ENCODE measurements at regions not wholly inside any gene's neighbourhood (a gene's known extent, or its start where the extent isn't known, plus 50 kb on each side); places are given as distances from the start of the nearest gene placed in this dataset.

DNA sequence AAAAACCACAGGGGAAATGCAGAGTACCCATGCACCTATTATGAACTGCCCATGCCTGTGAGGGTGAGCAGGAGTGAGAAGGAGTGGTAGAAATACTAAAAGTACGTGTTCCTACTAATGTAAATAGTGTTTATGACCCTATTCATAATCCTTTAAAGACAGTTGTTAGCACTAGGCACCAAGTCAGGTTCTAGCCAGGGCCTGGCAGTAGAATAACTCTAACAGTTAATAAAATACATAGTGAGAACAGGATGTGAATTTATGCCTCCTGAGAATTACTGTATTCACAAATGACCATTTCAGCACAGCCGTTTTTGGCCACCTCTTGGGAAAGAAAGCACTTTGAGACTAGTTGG lies 103.2 kb upstream of the TARS1 start:
- H3K27me3 Mint-ChIP-seq (ENCODE audit: insufficient read depth), result no peaks in the 10 kb centered on the region
- no peaks in the 10 kb centered on the region for H3K36me3 Mint-ChIP-seq (ENCODE audit: low read depth)
- H3K9me3 Mint-ChIP-seq, result peaks cover 6% of the 10 kb centered on the region
- H3K4me3 Mint-ChIP-seq, result no peak overlapping the region
- no peak for DNase-seq (ENCODE audit: low spot score)
- no peaks in the 10 kb centered on the region for H3K4me1 Mint-ChIP-seq (ENCODE audit: low read depth)
- H3K27ac Mint-ChIP-seq, result no peak overlapping the region
- intact Hi-C loops (cut with micrococcal nuclease), result no loop called here

DNA sequence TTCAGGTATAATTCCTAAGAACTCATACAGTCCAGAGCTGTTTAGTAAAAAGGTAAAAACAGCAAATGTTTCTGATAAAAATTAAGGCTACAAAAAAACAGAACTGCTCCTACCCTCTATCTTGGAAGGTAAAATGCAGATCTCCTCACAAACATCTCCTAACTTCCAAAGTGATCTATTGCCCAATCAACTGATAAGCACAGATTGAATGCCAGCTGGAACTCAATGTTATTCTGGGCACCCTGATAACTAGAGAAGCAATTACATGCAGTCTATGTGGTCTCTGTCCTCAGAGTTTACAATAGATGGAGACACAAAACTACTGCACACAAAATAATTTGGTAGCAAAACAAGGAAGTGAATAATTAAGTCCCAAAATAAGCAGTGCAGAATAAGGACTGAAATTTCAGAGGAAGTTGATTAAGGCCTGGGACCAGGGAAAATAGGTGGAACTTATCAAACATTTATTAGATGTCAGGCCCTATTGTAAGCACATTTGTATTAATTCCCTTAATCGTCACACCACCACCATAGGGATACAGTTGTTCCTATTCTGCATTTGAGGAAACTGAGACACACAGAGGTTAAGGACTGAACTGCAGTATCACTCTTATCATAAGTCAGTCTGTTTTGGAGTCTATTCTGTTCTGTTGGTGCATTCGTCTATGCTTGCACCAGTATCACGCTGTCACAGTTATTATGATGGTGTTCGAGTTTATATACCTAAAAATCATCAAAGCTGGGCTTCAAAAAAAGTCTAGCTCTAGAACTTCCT lies 102.2 kb upstream of the TARS1 start:
- intact Hi-C loops (cut with micrococcal nuclease), result no loop called here
- H3K36me3 Mint-ChIP-seq (ENCODE audit: low read depth), result no peaks in the 10 kb centered on the region
- H3K27me3 Mint-ChIP-seq (ENCODE audit: insufficient read depth), result peaks cover 1% of the 10 kb centered on the region
- H3K9me3 Mint-ChIP-seq, result peaks cover 10% of the 10 kb centered on the region
- H3K4me1 Mint-ChIP-seq (ENCODE audit: low read depth), result no peaks in the 10 kb centered on the region
- H3K27ac Mint-ChIP-seq, result no peak overlapping the region
- DNase-seq (ENCODE audit: low spot score), result no peak
- no peak overlapping the region for H3K4me3 Mint-ChIP-seq

DNA sequence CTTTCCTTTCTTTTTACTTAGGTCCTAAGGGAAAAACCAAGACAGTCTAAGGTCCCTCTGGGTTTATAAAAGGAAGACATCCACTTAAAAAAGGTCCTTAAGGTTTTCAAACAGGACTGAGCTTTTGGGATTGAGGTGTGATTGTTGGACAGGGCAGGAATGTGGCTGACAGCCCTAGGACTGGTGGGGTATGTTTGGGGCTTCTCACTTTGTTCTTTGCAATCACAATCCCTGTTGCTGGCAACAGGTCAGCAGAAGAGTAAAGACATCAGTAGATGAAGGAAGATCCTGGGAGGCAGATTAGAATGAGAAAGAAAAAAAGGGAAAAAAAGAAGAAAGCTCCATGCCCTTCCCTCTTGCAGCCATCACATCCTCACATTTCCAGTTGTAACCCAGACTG lies 101.4 kb upstream of the TARS1 start:
- intact Hi-C loops (cut with micrococcal nuclease), result no loop called here
- no peaks in the 10 kb centered on the region for H3K36me3 Mint-ChIP-seq (ENCODE audit: low read depth)
- H3K4me1 Mint-ChIP-seq (ENCODE audit: low read depth), result no peaks in the 10 kb centered on the region

DNA sequence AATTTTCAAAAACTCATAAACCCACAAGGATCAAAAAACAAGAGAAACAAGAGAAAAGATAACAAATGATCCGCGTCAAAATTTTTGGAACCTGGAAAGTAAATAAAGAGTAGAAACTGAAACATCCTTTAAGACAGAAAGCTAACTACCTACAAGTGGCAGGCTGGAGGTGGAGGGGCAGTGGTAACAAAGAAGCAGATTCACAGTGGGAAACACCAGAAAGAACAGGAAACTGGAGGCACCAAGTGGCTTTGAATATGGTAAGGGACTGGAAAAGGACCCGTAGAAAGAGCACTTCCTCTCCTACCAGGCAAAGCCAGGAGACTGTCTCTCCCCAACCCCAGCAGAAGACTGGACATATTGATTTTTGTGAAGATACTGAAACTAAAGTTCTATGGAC lies 100.6 kb upstream of the TARS1 start:
- Mint-ChIP-seq H3K9me3 (peaks cover 10% of the 10 kb centered on the region), H3K36me3 (ENCODE audit: low read depth) (no peaks in the 10 kb centered on the region), H3K27me3 (ENCODE audit: insufficient read depth) (peaks cover 1% of the 10 kb centered on the region), H3K27ac (no peak overlapping the region), H3K4me3 (no peak overlapping the region), H3K4me1 (ENCODE audit: low read depth) (no peaks in the 10 kb centered on the region)
- intact Hi-C loops (cut with micrococcal nuclease), result no loop called here
- DNase-seq (ENCODE audit: low spot score), result no peak

More for the DNA sequence above, 101.4 kb upstream of the TARS1 start:
- no peak for DNase-seq (ENCODE audit: low spot score)
- peaks cover 1% of the 10 kb centered on the region for H3K27me3 Mint-ChIP-seq (ENCODE audit: insufficient read depth)
- H3K9me3 Mint-ChIP-seq, result peaks cover 10% of the 10 kb centered on the region
- no peak overlapping the region for H3K4me3 Mint-ChIP-seq
- no peak overlapping the region for H3K27ac Mint-ChIP-seq

DNA sequence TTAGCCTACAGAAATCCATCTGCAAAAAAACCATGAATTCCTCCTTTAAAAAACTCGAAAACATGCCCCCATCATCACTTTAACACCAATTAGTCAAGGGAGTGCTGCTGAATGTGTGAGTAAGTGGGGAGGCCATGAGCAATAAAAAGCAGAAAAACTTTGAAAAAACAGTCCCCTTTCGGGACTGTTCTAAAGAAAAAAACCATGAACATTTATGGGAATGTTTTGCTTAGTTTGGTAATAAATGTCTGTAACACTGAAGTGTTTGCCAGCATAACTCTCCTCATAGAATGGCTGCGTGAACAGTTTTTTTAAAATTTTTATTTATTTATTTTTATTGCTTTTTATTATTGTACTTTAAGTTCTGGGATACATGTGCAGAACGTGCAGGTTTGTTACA lies 99.4 kb upstream of the TARS1 start:
- H3K27me3 Mint-ChIP-seq (ENCODE audit: insufficient read depth), result peaks cover 1% of the 10 kb centered on the region
- peaks cover 10% of the 10 kb centered on the region for H3K9me3 Mint-ChIP-seq
- intact Hi-C loops (cut with micrococcal nuclease), result no loop called here
- H3K4me1 Mint-ChIP-seq (ENCODE audit: low read depth), result no peaks in the 10 kb centered on the region
- H3K4me3 Mint-ChIP-seq, result no peak overlapping the region
- DNase-seq (ENCODE audit: low spot score), result no peak
- no peak overlapping the region for H3K27ac Mint-ChIP-seq
- no peaks in the 10 kb centered on the region for H3K36me3 Mint-ChIP-seq (ENCODE audit: low read depth)

DNA sequence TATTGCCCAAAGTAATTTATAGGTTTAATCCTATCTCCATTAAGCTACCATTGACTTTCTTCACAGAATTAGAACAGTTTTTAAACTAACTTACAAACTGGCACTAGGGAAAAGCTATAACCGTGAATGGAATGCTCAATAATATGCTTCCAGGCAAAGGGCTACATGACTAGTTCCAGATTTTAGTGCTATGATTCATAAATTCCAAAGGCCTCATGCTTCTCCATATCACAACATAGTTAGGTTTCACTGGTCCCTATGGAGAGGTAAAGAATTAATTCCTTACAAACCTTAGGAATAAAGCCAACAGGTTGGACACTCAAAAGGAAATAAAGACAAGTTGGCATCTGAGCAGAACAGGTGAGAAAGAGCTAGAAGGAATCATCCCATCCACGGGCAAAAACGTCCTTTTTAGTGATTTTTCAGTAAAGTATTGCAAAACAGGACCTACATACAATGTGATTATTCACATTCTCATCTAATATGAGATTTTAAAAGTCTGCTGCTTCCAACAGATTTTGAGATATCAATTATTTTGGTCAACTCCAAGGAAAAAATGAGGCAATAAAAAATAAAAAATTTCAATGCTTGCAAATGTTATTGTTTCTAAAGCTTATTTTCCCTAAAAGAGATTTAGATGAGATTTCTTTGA lies 97.0 kb upstream of the TARS1 start:
- Mint-ChIP-seq H3K4me3 (no peak overlapping the region), H3K36me3 (ENCODE audit: low read depth) (no peaks in the 10 kb centered on the region), H3K9me3 (peaks cover 10% of the 10 kb centered on the region), H3K27ac (no peak overlapping the region), H3K27me3 (ENCODE audit: insufficient read depth) (peaks cover 1% of the 10 kb centered on the region), H3K4me1 (ENCODE audit: low read depth) (no peaks in the 10 kb centered on the region)
- DNase-seq (ENCODE audit: low spot score), result no peak
- intact Hi-C loops (cut with micrococcal nuclease), result no loop called here

DNA sequence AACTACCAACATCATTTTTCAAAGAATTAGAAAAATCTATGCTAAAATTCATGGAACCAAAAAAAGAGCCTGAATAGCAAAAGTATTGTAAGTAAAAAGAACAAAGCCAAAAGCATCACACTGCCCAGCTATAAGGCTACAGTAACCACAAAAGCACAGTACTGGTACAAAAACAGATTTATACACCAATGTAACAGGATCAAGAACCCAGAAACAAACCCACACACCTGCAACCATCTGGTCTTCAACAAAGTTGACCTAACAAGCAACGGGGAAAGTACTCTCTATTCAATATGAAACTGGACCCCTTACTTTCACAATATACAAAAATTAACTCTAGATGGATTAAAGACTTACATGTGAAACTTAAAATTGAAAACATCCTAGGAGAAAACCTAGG lies 94.2 kb upstream of the TARS1 start:
- Mint-ChIP-seq H3K27ac (no peak overlapping the region), H3K4me1 (ENCODE audit: low read depth) (no peaks in the 10 kb centered on the region)
- intact Hi-C loops (cut with micrococcal nuclease), result no loop called here

DNA sequence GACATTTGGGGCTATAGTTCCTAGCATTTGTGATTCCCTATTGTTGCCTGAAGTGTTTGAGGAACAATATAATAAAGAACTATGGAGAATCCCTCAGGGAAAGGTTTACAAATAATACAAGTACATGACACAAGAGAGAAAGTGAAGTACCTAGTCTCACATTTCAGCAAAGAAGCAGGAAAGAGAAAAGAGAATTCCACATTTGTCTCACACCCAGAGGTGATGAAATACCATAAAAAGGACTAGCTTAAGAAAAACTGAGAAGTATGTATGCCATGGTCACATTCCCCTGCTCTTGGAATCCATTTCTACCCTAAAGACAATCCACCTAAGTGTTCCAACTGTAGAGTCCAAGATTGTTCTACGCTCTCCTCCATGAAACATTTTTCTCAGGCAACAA lies 79.0 kb upstream of the TARS1 start:
- intact Hi-C loops (cut with micrococcal nuclease), result no loop called here
- Mint-ChIP-seq H3K27me3 (ENCODE audit: insufficient read depth) (no peaks in the 10 kb centered on the region), H3K9me3 (peaks cover 6% of the 10 kb centered on the region), H3K27ac (no peak overlapping the region), H3K4me3 (no peak overlapping the region), H3K4me1 (ENCODE audit: low read depth) (peaks cover 6% of the 10 kb centered on the region), H3K36me3 (ENCODE audit: low read depth) (no peaks in the 10 kb centered on the region)
- no peak for DNase-seq (ENCODE audit: low spot score)

More for the DNA sequence above, 94.2 kb upstream of the TARS1 start:
- H3K27me3 Mint-ChIP-seq (ENCODE audit: insufficient read depth), result peaks cover 1% of the 10 kb centered on the region
- DNase-seq (ENCODE audit: low spot score), result no peak
- H3K9me3 Mint-ChIP-seq, result peaks cover 10% of the 10 kb centered on the region
- H3K36me3 Mint-ChIP-seq (ENCODE audit: low read depth), result no peaks in the 10 kb centered on the region
- no peak overlapping the region for H3K4me3 Mint-ChIP-seq

DNA sequence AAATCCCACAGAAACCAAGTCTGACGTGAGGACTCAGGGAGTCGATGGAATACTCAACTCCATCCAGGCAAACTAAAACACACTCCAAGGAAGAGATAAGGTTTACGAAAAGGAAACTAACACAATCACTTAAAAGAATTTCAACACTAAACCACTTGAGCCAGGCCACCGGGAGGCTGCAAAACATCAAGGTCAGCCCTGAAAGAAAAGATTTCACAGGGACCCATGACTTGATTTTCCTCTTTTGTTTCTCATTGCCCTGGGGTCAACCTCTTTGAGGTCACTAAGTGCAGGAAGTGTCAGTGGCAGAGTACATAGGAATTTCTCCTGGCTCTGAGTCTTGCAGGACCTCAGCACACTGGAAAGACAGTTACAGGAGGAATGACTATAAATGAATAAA lies 77.8 kb upstream of the TARS1 start:
- Mint-ChIP-seq H3K27me3 (ENCODE audit: insufficient read depth) (no peaks in the 10 kb centered on the region), H3K36me3 (ENCODE audit: low read depth) (no peaks in the 10 kb centered on the region), H3K4me1 (ENCODE audit: low read depth) (peaks cover 6% of the 10 kb centered on the region), H3K27ac (no peak overlapping the region), H3K9me3 (peaks cover 6% of the 10 kb centered on the region), H3K4me3 (no peak overlapping the region)
- intact Hi-C loops (cut with micrococcal nuclease), result no loop called here
- no peak for DNase-seq (ENCODE audit: low spot score)

DNA sequence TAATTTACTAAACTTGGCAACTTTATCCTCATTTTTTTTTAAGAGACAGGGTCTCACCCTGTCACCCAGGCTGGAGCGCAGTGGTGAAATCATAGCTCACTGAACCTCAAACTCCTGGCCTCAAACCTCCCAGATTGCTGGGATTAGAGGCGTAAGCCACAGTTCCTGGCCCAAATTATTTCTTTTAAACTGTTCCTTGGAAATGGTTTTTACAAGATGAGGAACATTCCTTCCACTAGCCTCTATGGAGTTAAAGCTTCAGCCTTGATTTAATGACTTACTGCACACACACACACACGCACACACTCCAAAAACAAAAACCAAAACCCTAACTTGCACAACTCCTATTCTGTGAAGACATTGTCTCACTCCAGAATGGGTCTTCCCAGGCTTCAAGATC lies 77.2 kb upstream of the TARS1 start:
- no peak for DNase-seq (ENCODE audit: low spot score)
- no peak overlapping the region for H3K4me3 Mint-ChIP-seq
- no peaks in the 10 kb centered on the region for H3K36me3 Mint-ChIP-seq (ENCODE audit: low read depth)
- no peaks in the 10 kb centered on the region for H3K27me3 Mint-ChIP-seq (ENCODE audit: insufficient read depth)
- peaks cover 6% of the 10 kb centered on the region for H3K4me1 Mint-ChIP-seq (ENCODE audit: low read depth)
- peaks cover 6% of the 10 kb centered on the region for H3K9me3 Mint-ChIP-seq
- H3K27ac Mint-ChIP-seq, result no peak overlapping the region
- intact Hi-C loops (cut with micrococcal nuclease), result no loop called here

DNA sequence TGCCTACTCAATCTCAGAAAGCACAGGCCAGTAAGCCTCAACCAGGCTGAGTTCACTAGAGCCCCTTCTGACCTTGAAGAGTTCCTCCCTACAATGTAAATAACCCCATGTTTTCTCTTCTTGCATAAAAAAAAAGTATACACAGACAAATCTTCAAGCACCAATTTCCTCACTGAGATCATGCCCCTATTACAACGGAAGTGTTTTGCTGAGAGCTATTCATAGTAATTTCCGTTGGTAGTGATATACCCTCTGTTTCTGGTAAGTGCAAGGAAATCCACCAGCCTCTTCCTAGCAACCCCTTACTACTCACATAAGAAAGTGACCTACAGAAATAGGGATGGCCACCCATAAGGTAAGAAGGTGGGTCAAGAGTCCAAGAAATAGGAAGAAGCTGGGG lies 76.4 kb upstream of the TARS1 start:
- Mint-ChIP-seq H3K36me3 (ENCODE audit: low read depth) (no peaks in the 10 kb centered on the region), H3K27ac (no peak overlapping the region), H3K27me3 (ENCODE audit: insufficient read depth) (no peaks in the 10 kb centered on the region), H3K9me3 (peaks cover 6% of the 10 kb centered on the region), H3K4me1 (ENCODE audit: low read depth) (peaks cover 6% of the 10 kb centered on the region), H3K4me3 (no peak overlapping the region)
- intact Hi-C loops (cut with micrococcal nuclease), result no loop called here
- DNase-seq (ENCODE audit: low spot score), result no peak

DNA sequence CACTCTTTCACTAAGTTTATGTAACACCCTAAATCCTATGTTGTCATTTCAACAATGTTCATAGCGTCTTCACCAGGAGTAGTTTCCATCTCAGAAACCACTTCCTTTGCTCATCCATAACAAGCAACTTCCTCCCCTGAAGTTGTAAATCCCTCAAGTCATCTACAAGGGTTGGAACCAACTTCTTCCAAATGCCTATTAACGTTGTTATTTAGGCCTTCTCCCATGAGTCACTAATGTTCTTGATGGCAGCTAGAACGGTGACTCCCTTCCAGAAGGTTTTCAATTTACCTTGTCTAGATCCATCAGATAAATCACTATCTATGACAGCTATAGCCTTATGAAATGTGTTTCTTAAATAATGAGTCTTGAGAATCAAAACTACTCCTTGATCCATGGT lies 73.3 kb upstream of the TARS1 start:
- Mint-ChIP-seq H3K4me1 (ENCODE audit: low read depth) (peaks cover 6% of the 10 kb centered on the region), H3K4me3 (no peak overlapping the region)
- intact Hi-C loops (cut with micrococcal nuclease), result no loop called here

DNA sequence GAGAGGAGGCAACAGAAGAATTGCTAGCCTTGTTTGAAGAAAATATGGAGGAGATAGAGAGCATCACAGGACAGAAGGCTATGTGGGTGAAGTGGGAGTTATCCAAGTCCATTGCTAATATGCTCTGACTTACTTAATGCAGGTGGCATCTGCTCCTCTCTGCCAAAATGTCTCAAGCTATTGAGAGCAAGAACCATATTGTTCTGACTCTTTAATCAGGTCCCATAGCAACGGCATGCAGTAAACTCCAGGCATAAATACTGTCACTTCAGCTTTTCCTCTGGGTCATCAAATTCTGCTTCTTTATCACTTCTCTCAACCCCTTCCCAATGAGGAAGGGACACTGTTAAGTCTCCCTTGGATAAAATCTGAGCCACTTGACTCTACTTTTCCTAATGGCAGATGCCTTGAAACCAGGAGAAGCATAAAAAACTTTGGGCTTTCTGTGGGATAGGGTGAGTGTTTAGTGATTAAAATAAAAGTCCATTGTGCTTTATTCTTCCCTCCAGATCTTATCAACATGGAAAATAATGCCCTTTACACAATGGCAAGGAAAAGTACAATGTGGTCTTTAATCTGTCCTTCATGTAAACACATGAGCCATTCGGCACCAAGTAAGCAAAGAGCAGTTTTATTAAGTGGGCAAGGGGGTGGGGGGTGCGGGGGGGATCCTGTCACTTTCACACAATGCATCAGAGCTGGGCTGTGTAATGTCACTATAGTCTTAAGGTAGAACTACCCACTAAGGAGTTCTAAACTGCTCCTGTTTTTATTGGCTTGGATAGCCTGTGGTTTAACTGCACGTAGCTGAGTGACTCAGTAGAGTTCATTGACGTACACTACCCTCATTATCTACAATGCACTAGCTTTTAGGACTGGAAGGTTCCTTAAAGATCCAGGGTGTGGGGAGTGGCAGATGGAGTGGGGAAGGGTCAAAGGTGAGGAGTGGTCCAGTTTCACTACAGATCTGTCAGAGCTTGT lies 71.0 kb upstream of the TARS1 start:
- intact Hi-C loops (cut with micrococcal nuclease), result no loop called here
- H3K4me3 Mint-ChIP-seq, result no peak overlapping the region
- H3K4me1 Mint-ChIP-seq (ENCODE audit: low read depth), result no peaks in the 10 kb centered on the region
- no peaks in the 10 kb centered on the region for H3K36me3 Mint-ChIP-seq (ENCODE audit: low read depth)
- H3K9me3 Mint-ChIP-seq, result peaks cover 5% of the 10 kb centered on the region
- H3K27ac Mint-ChIP-seq, result no peak overlapping the region
- DNase-seq (ENCODE audit: low spot score), result no peak
- no peaks in the 10 kb centered on the region for H3K27me3 Mint-ChIP-seq (ENCODE audit: insufficient read depth)

More for the DNA sequence above, 73.3 kb upstream of the TARS1 start:
- H3K27ac Mint-ChIP-seq, result no peak overlapping the region
- H3K27me3 Mint-ChIP-seq (ENCODE audit: insufficient read depth), result no peaks in the 10 kb centered on the region
- no peaks in the 10 kb centered on the region for H3K36me3 Mint-ChIP-seq (ENCODE audit: low read depth)
- H3K9me3 Mint-ChIP-seq, result peaks cover 5% of the 10 kb centered on the region
- DNase-seq (ENCODE audit: low spot score), result no peak

All from activated T-helper 1 cell treated with anti-CD3 and anti-CD28 coated beads, Interleukin-12 subunit alpha, Interleukin-12 subunit beta, Interleukin-2, Interleukin-4 antibody, amounts not matched to agents 30 ng/mL and 10 ng/mL and 1 ng/mL, durations not matched to agents 14 hours and 24 hours and 36 hours (primary cell).